T-helper 22 cell (primary cell): ENCODE measurements at regions not wholly inside any gene's neighbourhood (a gene's known extent, or its start where the extent isn't known, plus 50 kb on each side); places are given as distances from the start of the nearest gene placed in this dataset.
"Not testable (repeated sequence)": the region's sequence is repeated elsewhere in the genome, so short reads cannot be mapped to it uniquely, and the experiment has no call there.

Experiments
- DNase-seq: peaks from one replicate; pipeline ENCODE4 v3.0.0-alpha.2; 2020; ENCODE audit warnings: low read depth

DNA sequence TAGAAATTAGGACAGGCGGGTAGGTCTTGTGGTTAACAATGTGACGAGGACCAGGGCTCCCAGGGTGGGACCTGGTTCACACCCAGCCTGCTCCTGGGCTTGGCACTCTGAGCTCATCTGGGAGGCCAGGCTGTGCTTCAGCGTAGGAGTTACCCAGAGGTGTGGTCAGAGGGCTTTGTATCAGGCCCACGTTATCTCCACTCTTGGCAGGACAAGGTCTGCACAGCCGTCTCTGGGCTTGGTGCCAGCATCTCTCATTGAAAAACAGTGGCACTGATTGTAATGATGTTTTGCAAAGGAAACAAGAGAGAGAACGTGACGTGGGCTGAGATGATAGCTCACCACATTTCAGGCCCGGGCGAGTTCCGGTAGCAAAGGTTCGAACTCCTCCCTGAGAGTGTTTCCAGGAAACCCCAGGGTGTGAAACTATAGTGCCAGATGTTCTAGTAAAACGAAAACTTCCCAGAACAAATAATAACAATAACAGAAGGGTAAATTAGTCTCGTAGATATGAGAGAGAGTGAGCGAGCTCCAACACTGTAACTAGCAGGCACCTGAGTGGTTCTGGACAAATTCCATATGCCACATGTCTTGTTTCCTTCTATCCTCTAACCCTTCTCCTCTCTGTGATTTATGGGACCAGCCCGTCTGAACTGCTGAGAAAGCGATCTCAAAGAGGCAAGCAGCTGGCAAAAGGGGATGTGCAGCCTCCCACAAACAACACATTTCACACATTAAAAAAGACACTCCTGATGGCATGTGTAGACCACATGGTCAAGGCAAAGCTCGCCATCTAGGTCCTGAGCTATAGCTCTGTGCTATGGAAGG lies 227.3 kb downstream of the KTN1 start:
- DNase-seq: peak; percentile 58

DNA sequence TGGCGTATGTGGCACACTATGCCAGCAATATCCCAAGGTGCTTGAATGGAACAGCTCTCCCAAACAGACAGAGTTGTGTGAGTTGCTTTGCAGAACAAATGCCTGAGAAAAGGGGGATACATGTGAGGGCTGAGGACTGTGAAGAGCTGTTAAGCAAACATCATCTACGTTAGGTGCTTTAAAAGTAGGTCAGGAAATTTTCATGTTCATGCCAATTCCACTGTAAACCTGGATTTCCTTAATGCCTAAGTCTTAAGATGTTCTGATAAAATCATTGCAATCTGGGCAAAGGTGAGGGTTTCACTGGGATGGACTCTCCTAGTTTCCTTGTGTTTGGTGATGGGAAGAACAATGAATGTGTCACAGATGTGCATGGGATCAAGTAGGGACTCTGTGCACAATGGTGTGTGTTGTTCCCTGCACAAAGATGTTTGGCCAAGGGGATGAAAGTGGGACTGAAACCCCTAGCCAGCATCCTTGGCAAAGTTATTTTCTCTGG lies 227.9 kb downstream of the KTN1 start:
- DNase-seq: no peak

DNA sequence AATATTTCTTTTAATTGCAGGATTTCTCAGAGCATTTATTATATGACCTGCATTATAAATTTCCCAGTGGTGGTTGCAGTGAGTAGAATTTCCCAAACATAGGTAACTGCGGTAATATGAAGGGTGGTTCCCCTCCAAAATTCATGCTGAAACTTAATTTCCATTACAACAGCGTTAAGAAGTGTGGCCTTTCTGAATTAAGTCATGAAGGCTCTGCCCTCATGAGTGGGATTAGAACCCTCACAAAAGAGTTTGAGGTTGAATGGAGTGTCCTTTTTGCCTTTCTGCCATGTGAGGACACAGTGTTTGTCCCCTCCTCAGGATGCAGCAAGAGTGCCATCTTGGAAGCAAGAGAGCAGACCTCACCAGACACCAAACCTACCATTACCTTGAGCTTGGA lies 233.6 kb downstream of the KTN1 start:
- DNase-seq: no peak

DNA sequence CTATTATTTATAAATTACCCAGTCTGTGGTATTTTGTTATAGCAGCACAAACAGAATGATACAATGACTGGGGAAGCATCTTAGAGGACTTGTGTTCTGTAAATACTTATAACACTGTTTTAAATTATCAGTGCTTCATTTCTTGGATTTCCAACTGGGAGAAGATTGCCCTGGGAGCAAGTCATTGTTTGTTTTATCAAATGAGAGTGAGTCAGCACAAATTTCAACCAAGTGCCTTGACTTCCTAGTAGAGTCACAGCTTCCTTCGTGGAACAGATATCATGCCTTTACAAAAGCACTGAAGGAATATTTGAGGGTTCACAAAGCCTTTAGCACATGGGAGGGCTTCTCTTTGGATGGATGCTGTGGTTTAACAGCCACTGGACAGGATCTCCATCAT lies 234.1 kb downstream of the KTN1 start:
- no peak for DNase-seq

DNA sequence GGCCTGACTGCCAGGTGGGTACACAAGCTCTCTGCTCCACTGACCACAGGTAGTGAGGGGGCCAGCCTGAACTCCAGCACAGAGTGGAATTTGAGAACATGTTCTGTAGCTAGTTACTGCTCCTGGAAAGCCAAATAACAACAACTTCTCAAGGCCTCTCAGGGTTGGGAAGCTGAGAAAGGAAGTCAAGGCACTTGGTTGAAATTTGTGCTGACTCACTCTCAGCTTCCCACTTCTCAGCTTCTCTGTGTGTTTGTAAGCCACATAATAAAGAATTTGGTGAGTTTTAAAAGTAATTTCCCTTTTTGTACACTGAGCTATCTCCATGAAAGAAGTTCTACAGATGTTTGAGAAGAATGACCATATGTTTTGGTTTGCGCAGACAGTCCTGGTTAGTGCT lies 234.9 kb downstream of the KTN1 start:
- DNase-seq: no peak

DNA sequence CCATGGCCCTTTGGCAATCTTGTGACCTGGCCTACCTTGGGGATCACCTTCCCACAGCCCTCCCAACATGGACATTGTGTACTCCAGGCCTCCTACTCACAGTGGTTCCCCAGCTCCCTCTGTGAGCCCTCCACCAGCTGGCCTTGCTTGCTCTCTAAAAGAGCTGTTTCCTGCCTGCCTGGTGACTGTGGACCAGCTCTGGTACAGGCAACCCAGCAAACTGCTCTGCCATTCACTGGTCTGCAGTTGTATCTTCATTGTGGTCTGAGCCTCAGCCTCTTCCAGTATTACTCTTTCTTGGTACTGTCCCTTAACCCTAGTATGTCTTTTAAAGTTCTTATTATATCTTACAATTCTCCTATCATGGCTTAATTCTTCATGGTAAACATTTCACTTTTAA lies 236.2 kb downstream of the KTN1 start:
- no peak for DNase-seq

DNA sequence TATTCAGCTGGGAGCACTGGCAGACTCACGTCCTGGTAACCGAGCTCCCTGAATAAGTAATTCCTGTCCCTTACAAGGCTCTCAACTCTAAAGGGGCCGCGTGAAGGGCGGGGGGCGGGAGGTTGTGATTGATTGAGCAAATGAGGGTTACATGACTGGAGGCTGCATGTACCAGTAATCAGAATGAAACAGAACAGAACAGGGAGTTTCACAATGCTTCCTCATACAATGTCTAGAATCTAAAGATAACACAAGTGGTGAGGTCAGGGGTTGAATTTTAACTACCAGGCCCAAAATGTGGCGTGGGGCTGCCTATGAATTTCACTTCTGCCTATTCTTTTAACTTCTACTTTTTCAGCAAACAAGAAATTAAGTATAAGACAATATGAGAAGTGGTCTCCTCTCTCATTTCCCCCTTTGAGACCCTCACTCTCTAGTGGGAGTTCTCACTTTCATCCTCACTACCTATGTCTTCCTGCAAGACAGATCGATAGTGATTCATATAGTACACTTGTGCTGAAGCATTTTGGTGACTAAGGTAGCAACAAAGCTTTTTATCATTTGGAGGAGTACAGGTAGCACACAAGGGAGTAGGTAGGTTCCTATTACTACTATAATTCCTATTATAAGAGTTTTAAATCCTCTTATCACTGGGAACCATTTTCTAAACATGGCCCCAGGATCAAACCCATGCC lies 239.8 kb downstream of the KTN1 start:
- no peak for DNase-seq

DNA sequence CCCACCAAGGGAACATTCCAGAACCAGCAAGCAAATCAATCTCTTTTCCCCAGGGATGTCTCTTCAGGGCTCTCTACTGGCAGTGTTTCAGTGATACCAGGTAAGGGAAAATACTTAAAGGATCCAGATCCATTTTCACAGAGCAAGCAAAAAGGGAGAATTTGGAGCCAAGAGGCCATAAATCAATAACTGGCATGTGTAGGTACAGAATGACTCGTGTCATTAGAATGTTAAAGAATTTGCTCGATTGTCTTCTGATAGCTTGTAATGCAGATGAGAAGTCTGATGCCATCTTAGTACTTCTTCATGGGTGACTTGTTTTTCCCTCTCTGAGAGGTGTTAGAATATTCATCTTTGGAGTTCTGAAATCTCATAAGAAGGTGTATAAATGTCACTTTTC lies 242.9 kb downstream of the KTN1 start:
- no peak for DNase-seq

DNA sequence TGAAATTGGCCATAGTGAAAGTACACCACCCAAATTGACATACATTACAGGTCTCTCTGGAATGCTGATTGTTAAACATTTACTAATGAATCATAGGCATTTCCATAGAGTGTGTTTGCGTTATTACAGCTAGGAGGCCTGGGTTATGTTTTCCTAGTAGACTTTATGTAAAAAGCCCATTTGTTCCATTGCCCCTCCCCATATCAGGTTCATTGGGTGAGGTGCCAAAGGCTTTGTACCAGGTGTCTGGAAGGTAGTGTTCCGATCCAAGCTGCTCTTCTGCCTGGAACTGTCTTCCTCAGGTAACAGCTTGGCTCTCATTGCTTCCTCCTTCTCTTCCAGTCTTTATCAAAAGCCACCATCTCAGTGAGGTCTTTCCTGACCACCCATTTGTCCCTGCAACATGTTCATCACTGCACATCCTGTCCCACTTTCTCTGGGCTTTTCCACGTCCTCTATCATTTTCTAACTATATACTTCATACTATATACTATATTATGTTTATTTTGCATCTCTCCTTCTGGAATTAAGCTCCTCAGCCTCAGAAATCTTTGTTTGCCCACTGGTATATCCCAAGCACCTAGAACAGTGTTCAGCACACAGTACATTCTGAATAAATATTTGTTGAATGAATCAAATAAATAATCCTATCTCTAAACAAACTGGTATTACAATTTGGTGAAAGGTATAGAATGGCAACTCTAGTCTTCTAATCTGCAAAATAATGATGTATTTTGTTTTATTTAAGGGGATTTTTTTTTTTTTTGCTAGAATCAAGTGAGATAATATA lies 252.3 kb downstream of the KTN1 start:
- no peak for DNase-seq

DNA sequence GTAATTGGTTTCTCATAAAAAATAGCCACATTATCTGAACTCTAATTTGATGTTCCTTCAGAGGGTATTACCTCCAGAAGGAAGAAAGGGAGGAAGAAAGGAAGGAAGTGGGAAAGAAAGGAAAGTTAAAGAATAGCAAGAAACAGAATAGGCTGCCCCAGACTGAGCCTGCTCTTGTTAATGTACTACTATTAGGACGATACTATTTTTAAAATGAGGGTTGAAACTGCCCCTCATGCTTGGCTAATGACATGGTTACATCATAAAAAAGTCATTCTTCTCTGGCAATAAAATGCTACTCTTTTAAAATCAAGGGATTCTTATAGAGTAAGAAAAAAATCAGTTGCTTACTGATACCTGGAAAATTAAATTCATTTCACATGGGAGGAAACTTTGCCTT lies 253.0 kb downstream of the KTN1 start:
- no peak for DNase-seq

DNA sequence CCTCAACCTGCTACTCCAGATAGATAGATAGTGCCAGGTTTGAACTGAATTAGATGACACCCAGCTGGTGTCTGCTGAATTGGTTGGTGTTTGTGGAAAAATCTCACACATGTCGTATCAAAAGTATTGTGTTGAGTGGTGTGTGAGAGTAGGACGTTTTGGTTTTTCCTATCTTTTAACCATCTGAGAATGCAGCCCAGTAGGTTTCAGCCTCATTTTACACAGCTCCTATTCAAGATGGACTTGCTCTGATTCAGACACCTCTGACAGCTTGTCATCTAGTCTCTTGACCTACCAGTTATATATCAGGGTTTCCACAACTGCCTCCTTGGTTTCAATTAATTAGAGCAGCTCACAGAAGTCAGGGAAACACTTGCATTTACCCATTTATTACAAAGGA lies 254.4 kb downstream of the KTN1 start:
- no peak for DNase-seq

DNA sequence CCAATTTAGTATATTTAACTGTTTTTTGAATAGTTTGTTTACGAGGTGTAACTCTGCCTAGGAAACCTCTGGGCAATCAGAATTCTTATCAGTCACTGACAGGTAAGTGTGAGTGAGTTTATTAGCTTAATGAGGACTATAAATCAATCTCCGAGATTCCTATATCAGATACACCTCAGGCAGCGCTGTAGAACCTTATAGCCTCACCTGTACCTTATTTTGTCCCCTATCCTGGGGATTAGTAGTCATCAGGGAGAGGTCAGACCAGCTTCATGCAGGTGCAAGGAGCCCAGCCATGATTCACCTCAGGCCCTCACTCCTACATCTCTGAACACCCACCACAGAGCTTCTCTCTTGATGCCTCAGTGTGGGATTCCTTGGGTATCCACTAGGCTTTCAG lies 256.0 kb downstream of the KTN1 start:
- no peak for DNase-seq

DNA sequence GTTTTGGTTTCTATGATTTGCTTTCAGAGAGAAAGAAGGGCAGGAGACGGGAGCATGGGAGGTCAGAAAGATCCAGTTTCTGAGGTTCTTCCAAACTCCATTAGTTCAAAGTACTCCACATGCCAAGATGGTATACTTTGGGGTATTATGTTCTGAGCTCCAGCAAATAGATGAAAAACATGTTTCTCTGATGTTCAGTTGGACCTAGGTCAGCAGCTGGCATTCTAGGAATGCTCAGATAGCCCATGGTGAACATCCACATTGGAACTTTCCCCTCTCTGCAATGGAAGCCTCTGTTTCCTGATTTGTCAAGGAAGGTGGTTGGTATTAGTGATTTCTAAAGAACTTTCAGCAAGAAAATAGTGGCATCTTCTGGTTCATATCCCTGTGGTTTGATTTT lies 257.5 kb downstream of the KTN1 start:
- no peak for DNase-seq

DNA sequence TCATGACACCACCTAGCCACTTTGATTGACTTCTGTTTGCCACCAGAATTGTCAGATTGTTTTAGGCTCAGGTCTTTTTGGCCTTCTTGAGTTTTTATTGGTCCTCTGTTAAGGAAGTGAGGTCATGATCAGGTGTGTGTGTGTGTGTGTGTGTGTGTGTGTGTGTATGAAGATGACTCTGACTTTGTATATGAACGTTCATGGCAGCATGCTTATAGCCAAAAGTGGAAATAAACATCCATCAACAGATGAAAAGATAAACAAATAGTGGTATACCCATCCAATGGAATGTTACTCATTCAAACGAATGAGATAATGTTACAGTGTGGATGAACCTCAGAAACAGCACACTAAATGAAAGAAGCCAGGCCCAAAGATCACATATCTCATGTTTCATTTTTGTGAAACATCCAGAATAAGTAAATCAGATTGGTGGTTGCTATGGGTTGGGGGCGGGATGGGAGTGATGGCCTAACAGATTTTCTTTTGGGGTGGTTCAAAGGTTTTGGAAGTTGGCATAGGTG lies 258.6 kb downstream of the KTN1 start:
- no peak for DNase-seq

DNA sequence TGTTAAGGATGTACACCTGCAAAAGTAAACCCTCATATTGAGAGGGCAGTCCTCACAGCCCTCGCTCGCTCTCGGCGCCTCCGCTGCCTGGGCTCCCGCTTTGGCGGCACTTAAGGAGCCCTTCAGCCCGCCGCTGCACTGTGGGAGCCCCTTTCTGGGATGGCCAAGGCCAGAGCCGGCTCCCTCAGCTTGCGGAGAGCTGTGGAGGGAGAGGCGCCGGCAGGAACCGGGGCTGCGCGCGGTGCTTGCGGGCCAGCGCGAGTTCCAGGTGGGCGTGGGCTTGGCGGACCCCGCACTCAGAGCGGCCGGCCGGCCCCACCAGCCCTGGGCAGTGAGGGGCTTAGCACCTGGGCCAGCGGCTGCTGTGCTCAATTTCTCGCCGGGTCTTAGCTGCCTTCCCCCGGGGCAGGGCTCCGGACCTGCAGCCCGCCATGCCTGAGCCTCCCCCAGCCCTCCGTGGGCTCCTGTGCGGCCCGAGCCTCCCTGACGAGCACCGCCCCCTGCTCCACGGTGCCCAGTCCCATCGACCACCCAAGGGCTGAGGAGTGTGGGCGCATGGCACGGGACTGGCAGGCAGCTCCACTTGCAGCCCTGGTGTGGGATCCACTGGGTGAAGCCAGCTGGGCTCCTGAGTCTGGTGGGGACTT lies 259.4 kb downstream of the KTN1 start:
- not testable (repeated sequence) for DNase-seq

DNA sequence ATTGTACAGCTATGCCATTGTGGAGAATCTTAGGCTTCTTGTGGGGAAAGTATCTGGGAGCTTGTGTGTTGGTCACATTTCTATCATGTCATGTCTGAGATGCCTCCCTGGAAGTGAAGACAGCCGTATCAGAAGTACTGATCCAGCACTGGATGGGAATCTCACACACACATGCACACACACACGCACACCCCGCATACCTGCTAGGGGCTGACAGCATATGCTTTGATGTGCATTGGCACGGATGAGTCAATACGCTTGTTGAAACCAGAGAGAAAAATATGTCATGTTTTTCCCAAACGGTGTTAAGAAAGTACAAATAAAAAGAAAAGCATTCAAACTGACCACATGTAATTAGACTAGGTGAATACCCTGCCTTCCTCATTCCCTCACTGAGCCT lies 260.8 kb downstream of the KTN1 start:
- no peak for DNase-seq

DNA sequence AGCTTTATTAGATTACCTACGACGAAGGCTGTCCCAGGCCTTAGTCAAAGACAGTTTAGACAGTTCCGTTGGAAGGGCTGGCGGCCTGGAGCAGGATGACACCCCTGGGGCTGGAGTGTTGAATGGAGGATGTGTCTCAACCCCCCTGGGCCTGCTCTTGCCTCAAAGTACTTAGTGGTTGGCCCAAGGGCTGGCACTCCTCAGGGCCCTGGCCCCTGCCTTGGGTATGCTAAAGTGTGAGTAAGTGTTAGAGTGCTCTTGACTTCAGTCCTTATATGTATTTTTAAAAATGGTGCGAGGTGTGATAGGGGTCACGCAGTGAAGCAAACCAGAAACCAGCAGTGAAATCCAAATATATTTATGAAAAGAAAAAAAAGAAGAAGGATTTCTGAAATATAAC lies 261.6 kb downstream of the KTN1 start:
- no peak for DNase-seq

DNA sequence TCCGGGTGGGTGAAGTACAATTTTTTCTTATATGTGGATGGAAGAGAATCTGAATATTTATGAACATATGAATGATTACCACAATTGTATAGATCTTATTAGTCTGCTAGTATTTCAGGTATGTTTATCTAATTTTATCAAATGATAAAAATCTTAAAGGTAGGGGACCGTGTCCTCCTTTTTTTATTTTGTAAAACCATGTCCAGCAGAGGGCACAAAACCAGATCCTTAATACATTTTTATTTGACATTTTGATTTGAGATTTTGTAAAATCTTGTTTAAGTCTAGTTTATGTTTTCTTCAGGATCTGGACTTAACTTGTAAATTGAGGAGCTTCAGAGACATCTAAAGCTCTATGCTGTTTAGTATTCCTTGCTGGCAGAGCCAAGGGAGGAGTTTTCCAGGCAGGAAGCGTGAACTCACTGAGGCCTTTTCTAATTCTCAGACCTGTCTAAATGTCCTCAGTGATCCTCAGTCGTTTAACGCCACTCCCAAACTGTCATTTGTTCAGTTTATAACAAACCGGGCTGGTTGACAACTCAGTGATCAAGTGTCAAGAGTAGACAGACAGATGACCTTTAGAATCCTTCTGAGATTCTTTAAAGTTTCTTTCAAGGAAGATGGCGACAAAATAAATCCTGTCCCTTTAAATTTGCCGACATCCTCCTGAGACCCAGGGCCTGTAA lies 263.9 kb downstream of the KTN1 start:
- no peak for DNase-seq

DNA sequence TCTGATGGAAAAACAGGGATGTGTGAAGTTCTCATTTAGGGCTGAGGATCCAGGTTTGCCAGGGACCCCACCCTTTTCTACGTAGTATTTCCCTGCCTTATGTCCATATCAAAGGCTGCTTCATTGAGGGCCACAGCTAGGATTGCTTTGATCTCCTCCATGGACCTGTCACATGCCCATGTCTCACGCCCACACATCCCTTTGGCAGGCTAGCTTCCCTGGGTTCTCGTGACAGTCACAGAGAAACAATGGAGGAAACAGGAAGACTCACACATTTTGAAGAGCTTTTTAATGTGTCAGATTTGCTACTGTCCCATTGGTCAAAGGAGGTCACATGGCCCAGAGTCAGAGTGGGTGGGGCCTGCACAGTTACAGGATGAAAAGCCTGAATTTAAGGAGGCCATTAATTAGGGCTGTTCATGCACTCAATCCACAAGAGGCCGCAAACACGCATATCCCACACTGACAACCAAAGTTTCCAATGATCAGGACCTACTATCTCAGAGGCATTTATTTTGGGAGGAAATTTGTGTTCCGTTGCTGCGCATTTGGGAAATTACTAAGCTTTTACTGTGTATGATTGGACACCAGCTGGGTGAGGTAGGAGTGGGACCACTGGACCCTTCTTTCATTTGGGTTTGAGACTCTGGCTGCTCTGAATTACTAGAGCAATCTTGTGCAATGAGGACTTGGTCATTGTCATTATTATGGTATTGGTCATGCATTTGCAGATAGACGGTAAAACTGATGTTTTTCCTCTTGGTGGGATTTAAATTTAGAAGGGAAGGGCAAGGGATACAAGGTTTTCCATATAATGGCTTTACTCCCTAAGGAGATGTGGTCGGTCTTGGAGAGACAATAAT lies 266.2 kb downstream of the KTN1 start:
- DNase-seq: no peak

DNA sequence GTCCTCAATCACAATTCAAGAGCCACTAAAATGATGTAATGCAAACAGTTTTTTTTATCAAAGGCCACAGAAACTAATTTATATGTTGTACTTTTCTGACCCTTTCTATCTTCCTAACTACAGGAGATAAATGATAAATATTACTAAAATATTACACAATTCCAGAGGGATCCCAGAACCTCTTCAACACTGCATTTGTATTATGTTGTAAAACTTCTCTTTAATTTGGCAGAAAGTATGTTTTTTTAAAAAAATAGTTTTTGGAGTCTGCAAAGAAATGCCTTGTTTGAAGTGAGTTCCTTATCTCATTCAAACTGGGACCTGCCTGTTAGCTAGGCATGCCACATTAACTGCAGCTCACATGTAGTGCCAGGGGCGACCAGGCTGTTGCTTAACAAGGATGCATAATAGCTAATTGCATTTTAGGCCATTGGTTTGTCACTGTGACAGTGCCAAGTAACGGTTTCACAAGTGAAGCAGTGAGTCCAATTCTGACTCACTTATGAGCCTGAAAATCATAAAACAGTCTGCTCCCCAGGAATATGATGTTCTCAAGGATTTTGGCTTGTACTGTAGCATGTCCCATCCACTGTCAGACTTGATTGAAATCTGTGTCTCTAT lies 266.9 kb downstream of the KTN1 start:
- DNase-seq: no peak
